HK-2 (cell line): ENCODE measurements at regions not wholly inside any gene's neighbourhood (a gene's known extent, or its start where the extent isn't known, plus 50 kb on each side); places are given as distances from the start of the nearest gene placed in this dataset.

Source experiments
- DNase-seq: peaks from one replicate; pipeline ENCODE4 v3.0.0-alpha.2; 2018; ENCODE audit not compliant: unreplicated experiment

- DNase-seq, result no peak
Measured at GRCh38 chr1:69148731-69149130, 419.0 kb upstream of the LRRC7 start.

- DNase-seq, result no peak
Measured at GRCh38 chr1:69157046-69157756, 410.5 kb upstream of the LRRC7 start.

GRCh38 chr1:69163241-69163640, 404.5 kb upstream of the LRRC7 start:
- DNase-seq, result no peak

GRCh38 chr1:69163779-69164178, 403.9 kb upstream of the LRRC7 start:
- no peak for DNase-seq

GRCh38 chr1:69167876-69168275, 399.8 kb upstream of the LRRC7 start:
- DNase-seq, result no peak

GRCh38 chr1:69171248-69171647, 396.5 kb upstream of the LRRC7 start:
- no peak for DNase-seq

- no peak for DNase-seq
Measured at GRCh38 chr1:69172003-69173000, 395.4 kb upstream of the LRRC7 start.

GRCh38 chr1:69175053-69175452, 392.7 kb upstream of the LRRC7 start:
- DNase-seq, result no peak

- DNase-seq, result no peak
Measured at GRCh38 chr1:69180358-69180757, 387.4 kb upstream of the LRRC7 start.

GRCh38 chr1:69185378-69185777, 382.3 kb upstream of the LRRC7 start:
- no peak for DNase-seq

- no peak for DNase-seq
Measured at GRCh38 chr1:69191335-69191734, 376.4 kb upstream of the LRRC7 start.

GRCh38 chr1:69195136-69195535, 372.6 kb upstream of the LRRC7 start:
- DNase-seq, result no peak

GRCh38 chr1:69196071-69196470, 371.7 kb upstream of the LRRC7 start:
- no peak for DNase-seq

- no peak for DNase-seq
Measured at GRCh38 chr1:69197816-69198215, 369.9 kb upstream of the LRRC7 start.

- DNase-seq, result no peak
Measured at GRCh38 chr1:69201716-69202115, 366.0 kb upstream of the LRRC7 start.

- DNase-seq, result no peak
Measured at GRCh38 chr1:69203166-69203565, 364.6 kb upstream of the LRRC7 start.

- no peak for DNase-seq
Measured at GRCh38 chr1:69213644-69214043, 354.1 kb upstream of the LRRC7 start.

GRCh38 chr1:69215883-69216282, 351.8 kb upstream of the LRRC7 start:
- no peak for DNase-seq

- DNase-seq, result no peak
Measured at GRCh38 chr1:69220672-69221071, 347.1 kb upstream of the LRRC7 start.

- no peak for DNase-seq
Measured at GRCh38 chr1:69221524-69221923, 346.2 kb upstream of the LRRC7 start.

GRCh38 chr1:69223156-69223555, 344.6 kb upstream of the LRRC7 start:
- no peak for DNase-seq

GRCh38 chr1:69228501-69228900, 339.2 kb upstream of the LRRC7 start:
- DNase-seq, result no peak

- DNase-seq, result no peak
Measured at GRCh38 chr1:69230208-69230607, 337.5 kb upstream of the LRRC7 start.
